ENCODE measurements at regions not wholly inside any gene's neighbourhood (a gene's known extent, or its start where the extent isn't known, plus 50 kb on each side); places are given as distances from the start of the nearest gene placed in this dataset.

DNA sequence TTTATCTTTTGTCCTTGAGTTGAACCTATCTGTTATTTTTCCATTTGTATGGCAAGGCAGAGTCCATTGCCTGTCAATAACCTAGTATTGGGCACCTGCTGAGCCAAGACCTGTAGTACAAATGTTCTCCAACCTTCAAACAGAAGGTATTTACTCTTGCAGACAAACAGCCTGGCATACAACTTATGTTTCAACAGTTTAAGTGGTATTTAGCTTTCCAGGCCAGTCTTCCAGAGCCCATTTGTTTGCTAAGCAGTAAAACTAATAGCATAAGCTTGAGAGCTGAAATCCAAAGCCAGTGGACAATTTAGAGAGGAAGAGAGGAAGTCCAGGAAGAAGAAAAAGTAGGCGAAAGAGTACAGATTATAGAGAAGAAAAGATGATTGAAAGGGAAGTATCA lies 979.3 kb downstream of the GLUD2 start:
- TF ChIP-seq TAF1 (IDR thresholded peaks at IDR 0.05; ENCODE audit: control insufficient read depth, extremely low read depth, insufficient read depth, low read length, severe bottlenecking) = no peak
- TF ChIP-seq, protein P1, sequence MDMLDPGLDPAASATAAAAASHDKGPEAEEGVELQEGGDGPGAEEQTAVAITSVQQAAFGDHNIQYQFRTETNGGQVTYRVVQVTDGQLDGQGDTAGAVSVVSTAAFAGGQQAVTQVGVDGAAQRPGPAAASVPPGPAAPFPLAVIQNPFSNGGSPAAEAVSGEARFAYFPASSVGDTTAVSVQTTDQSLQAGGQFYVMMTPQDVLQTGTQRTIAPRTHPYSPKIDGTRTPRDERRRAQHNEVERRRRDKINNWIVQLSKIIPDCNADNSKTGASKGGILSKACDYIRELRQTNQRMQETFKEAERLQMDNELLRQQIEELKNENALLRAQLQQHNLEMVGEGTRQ (CRISPR knock-in tag; IDR thresholded peaks at IDR 0.05) = no peak
- no peak for TF ChIP-seq CBX5 (IDR thresholded peaks at IDR 0.05; ENCODE audit: borderline replicate concordance, low read depth)
- no peak for TF ChIP-seq RNF2 (IDR thresholded peaks at IDR 0.05)
- TF ChIP-seq HSF4 (CRISPR knock-in tag; IDR thresholded peaks at IDR 0.05; ENCODE audit: borderline replicate concordance) = no peak
- TF ChIP-seq ARNT (IDR thresholded peaks at IDR 0.05) = no peak
- TF ChIP-seq ZNF263 (CRISPR knock-in tag; IDR thresholded peaks at IDR 0.05; ENCODE audit: borderline replicate concordance) = no peak
- no peak for TF ChIP-seq ZNF134 (CRISPR knock-in tag; conservative IDR thresholded peaks at IDR 0.05)
- no peak for TF ChIP-seq TEAD4 (IDR thresholded peaks at IDR 0.05; ENCODE audit: low read length)
- TF ChIP-seq TEAD4 (CRISPR knock-in tag; IDR thresholded peaks at IDR 0.05; ENCODE audit: borderline replicate concordance) = no peak

All from K562 (cell line).